OCI-LY7 (cell line): ENCODE measurements at regions not wholly inside any gene's neighbourhood (a gene's known extent, or its start where the extent isn't known, plus 50 kb on each side); places are given as distances from the start of the nearest gene placed in this dataset.

Experiments used
- BruUV-seq: library from RNA; stranded (reverse); fragments of 400-500 nt; replicated peaks from 2 replicates; lab custom pipeline; 2021; lab: Mats Ljungman, UMichigan
- CTCF ChIA-PET: fragments of 300-600 bp; sonication (Branson Sonifier 250); formaldehyde crosslinking; loops from one replicate; lab custom pipeline; 2022; ENCODE audit warnings: antibody characterized with exemption; ENCODE audit not compliant: unreplicated experiment; lab: Charles Lee
- POLR2A ChIA-PET: fragments of 300-600 bp; sonication (Branson Sonifier 250); formaldehyde crosslinking; loops from one replicate; lab custom pipeline; 2022; ENCODE audit warnings: antibody characterized with exemption; lab: Charles Lee
- DNase-seq: peaks from one replicate; pipeline ENCODE4 v3.0.0-alpha.2; 2015; ENCODE audit warnings: low spot score
- H2AFZ ChIP-seq: fragments of 200-600 bp; sonication (generic), shearing (Covaris generic); 2 replicates; pipeline ENCODE4 v1.6.1; 2014; ENCODE audit warnings: mild to moderate bottlenecking, antibody characterized with exemption, low read length, moderate library complexity
- H3K27ac ChIP-seq: fragments of 200-600 bp; sonication (generic); 2 replicates; pipeline ENCODE4 v1.5.1; 2014; ENCODE audit warnings: mixed run types, low read depth, mild to moderate bottlenecking, moderate library complexity, low read length, inconsistent platforms; ENCODE audit not compliant: poor library complexity, severe bottlenecking
- H3K36me3 ChIP-seq: fragments of 200-600 bp; sonication (generic); 2 replicates; pipeline ENCODE4 v1.6.1; 2014; ENCODE audit warnings: mild to moderate bottlenecking, antibody characterized with exemption, low read length, moderate library complexity, mixed read lengths; ENCODE audit not compliant: insufficient read depth
- H3K4me1 ChIP-seq: fragments of 200-600 bp; sonication (generic); 2 replicates; pipeline ENCODE4 v1.5.1; 2014; ENCODE audit warnings: mild to moderate bottlenecking, low read length; ENCODE audit not compliant: insufficient read depth, poor library complexity, severe bottlenecking
- H3K4me2 ChIP-seq: fragments of 200-600 bp; sonication (generic); 2 replicates; pipeline ENCODE4 v1.6.1; 2014; ENCODE audit warnings: mild to moderate bottlenecking, low read length
- H3K4me3 ChIP-seq: fragments of 200-600 bp; sonication (generic); 2 replicates; pipeline ENCODE4 v1.5.1; 2014; ENCODE audit warnings: mild to moderate bottlenecking, low read depth, low read length; ENCODE audit not compliant: poor library complexity, severe bottlenecking
- H3K79me2 ChIP-seq: fragments of 200-600 bp; sonication (generic); 2 replicates; pipeline ENCODE4 v1.6.1; 2016; ENCODE audit warnings: low read depth, mild to moderate bottlenecking, low read length, moderate library complexity, mixed read lengths; ENCODE audit not compliant: insufficient read depth
- H3K9me2 ChIP-seq: fragments of 200-600 bp; sonication (generic); 2 replicates; pipeline ENCODE4 v1.6.1; 2016; ENCODE audit warnings: mild to moderate bottlenecking, low read length, mixed read lengths; ENCODE audit not compliant: insufficient read depth
- H3K9me3 ChIP-seq: fragments of 200-600 bp; sonication (generic); 2 replicates; pipeline ENCODE4 v1.6.1; 2014; ENCODE audit warnings: mild to moderate bottlenecking, mixed run types, low read length, mixed read lengths
- H4K20me1 ChIP-seq: fragments of 200-600 bp; sonication (generic); 2 replicates; pipeline ENCODE4 v1.6.1; 2014; ENCODE audit warnings: mild to moderate bottlenecking, antibody characterized with exemption, low read length, moderate library complexity, mixed read lengths; ENCODE audit not compliant: insufficient read depth
- EZH2phosphoT487 ChIP-seq: fragments of 200-600 bp; sonication (generic); IDR thresholded peaks from 2 replicates; pipeline ENCODE4 v1.6.1; 2018; ENCODE audit warnings: low read depth, borderline replicate concordance, mild to moderate bottlenecking, mixed run types, antibody characterized with exemption, low read length, moderate library complexity, mixed read lengths
- intact Hi-C: fragments of 100-400 bp; cut with micrococcal nuclease; formaldehyde crosslinking; loops from one replicate; pipeline ENCODE4 v1.10.0; 2022; ENCODE audit not compliant: unreplicated experiment
- TF ChIP-seq, protein P1 (sequence below): fragments of 200-600 bp; sonication (generic); conservative IDR thresholded peaks from 2 replicates; pipeline ENCODE4 v1.5.1; 2014; ENCODE audit warnings: mild to moderate bottlenecking, antibody characterized with exemption, low read length, moderate library complexity, mixed read lengths

DNA sequence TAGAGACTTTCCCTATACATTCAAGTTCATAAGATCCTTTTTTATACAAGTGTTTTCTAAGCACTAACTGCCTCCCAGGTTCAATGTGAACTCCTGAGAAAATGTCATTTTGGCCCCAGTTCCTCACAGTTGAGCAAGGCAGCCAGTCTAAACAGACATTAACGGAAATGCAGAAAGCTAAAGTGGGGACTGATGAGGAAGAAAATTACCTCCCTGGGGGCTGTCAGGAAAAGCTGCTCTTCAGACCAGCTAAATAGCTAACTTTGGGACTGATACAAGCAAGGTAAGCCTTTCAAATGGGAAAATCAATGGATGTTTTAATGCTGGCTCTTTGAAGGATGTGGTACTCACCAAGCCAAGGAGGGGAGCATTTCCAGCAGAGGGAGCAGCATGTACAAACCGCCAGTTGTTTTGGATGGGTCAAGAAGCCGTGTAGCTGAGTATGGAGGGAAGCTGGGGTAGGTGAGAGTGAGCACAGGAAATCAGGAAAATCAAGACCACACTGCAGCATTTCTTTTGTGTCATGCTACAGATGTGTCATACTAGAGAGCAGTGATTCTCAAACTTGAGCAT, 180.8 kb upstream of the CHD6 start:
- Histone ChIP-seq H3K4me3 (no peak overlapping the region), H3K9me2 (no peaks in the 10 kb centered on the region), H3K4me1 (peaks cover 3% of the 10 kb centered on the region), H2AFZ (no peak overlapping the region), H3K9me3 (no peaks in the 10 kb centered on the region), H3K4me2 (no peak overlapping the region), H3K36me3 (no peaks in the 10 kb centered on the region), H4K20me1 (no peaks in the 10 kb centered on the region), H3K79me2 (no peaks in the 10 kb centered on the region), H3K27ac (no peak overlapping the region)
- TF ChIP-seq EZH2phosphoT487 = no peak
- TF ChIP-seq, protein P1, sequence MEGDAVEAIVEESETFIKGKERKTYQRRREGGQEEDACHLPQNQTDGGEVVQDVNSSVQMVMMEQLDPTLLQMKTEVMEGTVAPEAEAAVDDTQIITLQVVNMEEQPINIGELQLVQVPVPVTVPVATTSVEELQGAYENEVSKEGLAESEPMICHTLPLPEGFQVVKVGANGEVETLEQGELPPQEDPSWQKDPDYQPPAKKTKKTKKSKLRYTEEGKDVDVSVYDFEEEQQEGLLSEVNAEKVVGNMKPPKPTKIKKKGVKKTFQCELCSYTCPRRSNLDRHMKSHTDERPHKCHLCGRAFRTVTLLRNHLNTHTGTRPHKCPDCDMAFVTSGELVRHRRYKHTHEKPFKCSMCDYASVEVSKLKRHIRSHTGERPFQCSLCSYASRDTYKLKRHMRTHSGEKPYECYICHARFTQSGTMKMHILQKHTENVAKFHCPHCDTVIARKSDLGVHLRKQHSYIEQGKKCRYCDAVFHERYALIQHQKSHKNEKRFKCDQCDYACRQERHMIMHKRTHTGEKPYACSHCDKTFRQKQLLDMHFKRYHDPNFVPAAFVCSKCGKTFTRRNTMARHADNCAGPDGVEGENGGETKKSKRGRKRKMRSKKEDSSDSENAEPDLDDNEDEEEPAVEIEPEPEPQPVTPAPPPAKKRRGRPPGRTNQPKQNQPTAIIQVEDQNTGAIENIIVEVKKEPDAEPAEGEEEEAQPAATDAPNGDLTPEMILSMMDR = no peak
- intact Hi-C loops = no loop called here
- DNase-seq = peak; percentile 2
- BruUV-seq = no TSS peak
- ChIA-PET CTCF (no interaction called here), POLR2A (interaction anchor here (0.7 kb wide), 1 partner anchor 20 kb away, joined by 4 read pairs; no protein-coding TSS in a partner anchor)

GRCh38 chr20:41786158-41786557, 168.0 kb upstream of the CHD6 start:
- DNase-seq = no peak
- Histone ChIP-seq H3K4me1 (no peaks in the 10 kb centered on the region), H4K20me1 (no peaks in the 10 kb centered on the region), H3K4me2 (no peak overlapping the region), H3K36me3 (no peaks in the 10 kb centered on the region), H2AFZ (no peak overlapping the region), H3K79me2 (no peaks in the 10 kb centered on the region), H3K27ac (no peak overlapping the region), H3K4me3 (no peak overlapping the region), H3K9me2 (no peaks in the 10 kb centered on the region), H3K9me3 (no peaks in the 10 kb centered on the region)
- TF ChIP-seq, protein P1 = no peak
- TF ChIP-seq EZH2phosphoT487 = no peak
- BruUV-seq = no TSS peak
- CTCF ChIA-PET = no interaction called here
- intact Hi-C loops = no loop called here
- POLR2A ChIA-PET = no interaction called here

GRCh38 chr20:41784209-41784958, 166.2 kb upstream of the CHD6 start:
- Histone ChIP-seq H3K9me2 (no peaks in the 10 kb centered on the region), H3K4me3 (no peak overlapping the region), H4K20me1 (no peaks in the 10 kb centered on the region), H3K79me2 (no peaks in the 10 kb centered on the region), H3K9me3 (no peaks in the 10 kb centered on the region), H3K4me2 (no peak overlapping the region), H3K27ac (no peak overlapping the region), H2AFZ (no peak overlapping the region), H3K36me3 (no peaks in the 10 kb centered on the region), H3K4me1 (no peaks in the 10 kb centered on the region)
- intact Hi-C loops = no loop called here
- no TSS peak for BruUV-seq
- no peak for DNase-seq
- ChIA-PET CTCF (no interaction called here), POLR2A (no interaction called here)
- TF ChIP-seq, protein P1 = no peak
- TF ChIP-seq EZH2phosphoT487 = no peak
